SW480 (cell line): ENCODE measurements at regions not wholly inside any gene's neighbourhood (a gene's known extent, or its start where the extent isn't known, plus 50 kb on each side); places are given as distances from the start of the nearest gene placed in this dataset.

Experiments
- DNase-seq: peaks from one replicate; pipeline ENCODE4 v3.0.0-alpha.2; 2016; ENCODE audit warnings: low spot score

GRCh38 chr10:84798312-84798711, 469.9 kb downstream of the CCSER2 start:
- no peak for DNase-seq

GRCh38 chr10:84801156-84801555, 472.8 kb downstream of the CCSER2 start:
- no peak for DNase-seq

GRCh38 chr10:84801916-84802315, 473.5 kb downstream of the CCSER2 start:
- DNase-seq = no peak

GRCh38 chr10:84805149-84805548, 476.8 kb downstream of the CCSER2 start:
- no peak for DNase-seq

- DNase-seq = no peak
Measured at GRCh38 chr10:84811113-84811512, 482.7 kb downstream of the CCSER2 start.

GRCh38 chr10:84818961-84819360, 490.6 kb downstream of the CCSER2 start:
- DNase-seq = no peak

GRCh38 chr10:84820120-84820519, 491.7 kb downstream of the CCSER2 start:
- DNase-seq = peak; percentile 42

- no peak for DNase-seq
Measured at GRCh38 chr10:84820596-84820995, 492.2 kb downstream of the CCSER2 start.

- no peak for DNase-seq
Measured at GRCh38 chr10:84822931-84823630, 494.7 kb downstream of the CCSER2 start.

GRCh38 chr10:84824525-84824924, 496.1 kb downstream of the CCSER2 start:
- DNase-seq = no peak

- DNase-seq = peak; percentile 72
Measured at GRCh38 chr10:84825330-84825729, 496.9 kb downstream of the CCSER2 start.

- DNase-seq = no peak
Measured at GRCh38 chr10:84826704-84827103, 498.3 kb downstream of the CCSER2 start.

- no peak for DNase-seq
Measured at GRCh38 chr10:84829131-84829530, 500.7 kb downstream of the CCSER2 start.

GRCh38 chr10:84837041-84837812, 508.8 kb downstream of the CCSER2 start:
- DNase-seq = no peak

GRCh38 chr10:84837877-84838276, 509.5 kb downstream of the CCSER2 start:
- peak; percentile 20 for DNase-seq

GRCh38 chr10:84838851-84839250, 510.5 kb downstream of the CCSER2 start:
- no peak for DNase-seq

GRCh38 chr10:84842593-84842992, 514.2 kb downstream of the CCSER2 start:
- no peak for DNase-seq

GRCh38 chr10:84844461-84844860, 516.1 kb downstream of the CCSER2 start:
- no peak for DNase-seq

GRCh38 chr10:84845628-84846261, 517.4 kb downstream of the CCSER2 start:
- peak; percentile 53 for DNase-seq

GRCh38 chr10:84846658-84847316, 518.4 kb downstream of the CCSER2 start:
- no peak for DNase-seq

GRCh38 chr10:84848967-84849366, 520.6 kb downstream of the CCSER2 start:
- no peak for DNase-seq

GRCh38 chr10:84850826-84851225, 522.4 kb downstream of the CCSER2 start:
- DNase-seq = no peak

GRCh38 chr10:84854439-84854838, 526.0 kb downstream of the CCSER2 start:
- DNase-seq = no peak
